Cardiac septum (tissue), 1 donor: ENCODE measurements at regions not wholly inside any gene's neighbourhood (a gene's known extent, or its start where the extent isn't known, plus 50 kb on each side); places are given as distances from the start of the nearest gene placed in this dataset.

Source experiments
- DNase-seq: peaks from one replicate; pipeline ENCODE4 v3.0.0-alpha.2; 2020; ENCODE audit warnings: low spot score
- intact Hi-C: fragments of 100-400 bp; cut with DNase I; formaldehyde crosslinking; loops from one replicate; pipeline ENCODE4 v1.14.0; 2022
- donor health status: DM: no; HTN: no; CAD: no.

- no peak for DNase-seq
- intact Hi-C loops, result no loop called here
Measured at GRCh38 chr2:196587056-196587455, 52.5 kb upstream of the CCDC150 start.

- DNase-seq, result no peak
- intact Hi-C loops, result no loop called here
Measured at GRCh38 chr2:196587739-196588138, 51.8 kb upstream of the CCDC150 start.

GRCh38 chr2:196589419-196589818, 50.1 kb upstream of the CCDC150 start:
- intact Hi-C loops, result no loop called here
- no peak for DNase-seq
